GM20431 (cell line): ENCODE measurements at regions not wholly inside any gene's neighbourhood (a gene's known extent, or its start where the extent isn't known, plus 50 kb on each side); places are given as distances from the start of the nearest gene placed in this dataset.
"Not testable (repeated sequence)": the region's sequence is repeated elsewhere in the genome, so short reads cannot be mapped to it uniquely, and the experiment has no call there.

ENCODE experiments used
- in situ Hi-C: fragments of 300-500 bp; cut with MseI, MboI; formaldehyde crosslinking; loops from one replicate; pipeline ENCODE4 v1.15.0; 2020; ENCODE audit warnings: low sequenced_read_pairs; ENCODE audit not compliant: unreplicated experiment

- in situ Hi-C loops, result no loop called here
Measured at GRCh38 chr2:207216457-207216856, 50.7 kb upstream of the KLF7 start.

DNA sequence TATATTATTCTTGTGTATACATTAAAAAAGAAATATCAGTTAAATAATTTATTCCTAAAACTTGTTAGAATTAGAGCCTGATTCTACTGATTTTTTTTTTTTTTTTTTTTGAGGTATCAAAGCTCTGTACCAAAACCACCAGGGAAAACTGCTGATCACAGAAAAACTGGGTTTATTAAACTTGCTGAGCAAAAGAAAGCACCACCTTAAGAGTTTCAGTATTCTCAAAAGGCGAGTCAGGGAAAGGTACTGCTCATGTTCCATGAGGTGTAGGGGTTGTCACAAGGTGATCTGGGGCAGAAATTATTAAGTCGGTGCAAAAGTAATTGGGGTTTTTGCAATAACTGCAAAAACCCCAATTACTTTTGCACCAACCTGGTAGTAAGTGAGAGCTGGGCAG, 51.7 kb upstream of the KLF7 start:
- in situ Hi-C loops, result no loop called here

- in situ Hi-C loops, result no loop called here
Measured at GRCh38 chr2:207219081-207219630, 53.4 kb upstream of the KLF7 start.

- in situ Hi-C loops, result no loop called here
Measured at GRCh38 chr2:207219676-207220501, 54.1 kb upstream of the KLF7 start.

- in situ Hi-C loops, result no loop called here
Measured at GRCh38 chr2:207221731-207222130, 56.0 kb upstream of the KLF7 start.

DNA sequence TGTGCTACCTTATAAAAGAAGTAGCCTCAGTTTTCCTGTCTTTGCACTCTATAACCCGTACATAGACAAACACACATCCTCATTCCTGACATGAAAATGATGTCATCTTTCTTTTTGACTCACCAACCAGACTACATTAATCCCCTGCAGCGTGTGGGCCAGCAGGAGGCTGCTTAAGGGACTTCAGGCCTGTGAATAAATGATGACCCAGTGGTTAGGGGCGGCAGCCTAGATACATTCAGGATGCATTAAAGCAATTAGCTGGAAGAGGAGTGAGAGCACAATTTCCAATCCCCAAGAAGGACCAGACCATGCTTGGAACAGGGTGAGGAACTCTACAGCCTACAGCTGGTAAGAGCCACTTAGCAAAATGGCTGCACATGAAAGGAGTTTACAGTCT, 57.3 kb upstream of the KLF7 start:
- in situ Hi-C loops, result no loop called here

DNA sequence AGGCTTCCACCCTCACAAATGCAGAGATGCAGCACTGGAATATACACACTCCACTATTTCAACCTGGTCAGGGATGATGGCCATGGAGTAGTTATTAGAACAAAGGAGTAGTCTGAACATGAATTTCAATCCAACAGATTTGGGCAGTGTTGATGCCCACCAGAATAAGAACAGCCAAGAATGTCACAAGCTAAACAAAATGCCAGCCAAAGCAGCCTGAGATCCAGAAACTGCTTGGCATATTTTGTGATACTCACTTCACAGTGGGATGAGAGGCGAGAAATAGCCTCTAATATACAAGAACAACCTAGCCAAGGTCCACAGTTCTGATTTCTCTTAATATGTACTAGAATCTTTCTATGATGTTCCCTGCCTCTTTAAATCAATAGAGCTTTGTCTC, 58.6 kb upstream of the KLF7 start:
- in situ Hi-C loops, result no loop called here

DNA sequence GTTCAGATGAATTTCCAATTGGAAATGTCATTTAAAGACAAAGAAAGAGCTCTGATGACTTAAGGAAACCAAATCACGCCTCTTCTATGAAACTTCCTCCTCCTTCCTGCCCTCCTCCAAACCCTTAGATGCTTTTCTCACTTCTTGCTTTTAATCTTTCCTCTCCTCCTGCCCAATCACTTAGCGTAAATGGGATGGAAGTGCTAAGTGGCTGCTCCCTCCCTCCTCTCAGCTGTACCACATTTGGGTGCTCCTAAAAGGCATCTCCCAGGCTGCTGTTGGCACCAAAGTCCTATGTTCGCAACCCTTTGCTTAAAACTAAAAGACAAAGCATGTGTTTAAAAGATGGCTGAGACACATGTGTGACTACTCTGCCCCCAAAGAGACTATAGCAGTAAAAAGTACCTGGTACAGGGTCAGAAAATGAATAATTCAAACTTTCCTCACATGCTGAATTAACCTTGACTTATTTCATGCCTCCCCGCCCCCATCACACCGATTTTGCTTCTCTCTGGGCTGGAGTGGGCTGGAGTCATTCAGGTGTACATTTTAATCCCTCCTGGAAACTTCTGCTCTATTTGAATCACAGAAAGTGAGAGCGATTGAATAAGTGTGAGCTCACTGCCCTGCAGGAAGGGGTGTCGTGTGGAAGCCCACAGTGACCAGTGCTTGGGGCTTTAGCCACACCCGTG, 59.2 kb upstream of the KLF7 start:
- in situ Hi-C loops, result no loop called here

- in situ Hi-C loops, result no loop called here
Measured at GRCh38 chr2:207225773-207226172, 60.0 kb upstream of the KLF7 start.

- in situ Hi-C loops, result no loop called here
Measured at GRCh38 chr2:207226243-207226642, 60.5 kb upstream of the KLF7 start.

DNA sequence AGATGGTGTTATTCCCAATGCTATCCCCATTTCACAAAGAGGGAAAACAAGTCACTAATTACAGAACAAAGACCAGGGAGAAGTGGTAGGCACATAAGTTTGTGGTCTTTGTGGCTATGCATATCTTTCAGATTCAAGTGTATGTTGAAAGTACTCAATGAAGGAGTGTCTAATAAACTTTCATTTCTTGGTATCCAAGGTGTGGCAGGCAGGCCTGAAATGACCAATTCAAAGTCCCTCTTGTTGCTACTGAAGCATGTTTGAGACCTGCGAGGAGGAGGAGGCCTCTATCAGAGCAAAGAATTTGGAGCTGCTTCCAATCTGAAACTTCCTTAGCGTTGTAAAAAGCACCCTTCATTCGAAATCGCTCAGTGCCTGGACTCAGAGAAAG, 60.9 kb upstream of the KLF7 start:
- in situ Hi-C loops, result no loop called here

GRCh38 chr2:207227062-207227748, 61.5 kb upstream of the KLF7 start:
- in situ Hi-C loops, result no loop called here

GRCh38 chr2:207227749-207228145, 62.0 kb upstream of the KLF7 start:
- in situ Hi-C loops, result no loop called here

DNA sequence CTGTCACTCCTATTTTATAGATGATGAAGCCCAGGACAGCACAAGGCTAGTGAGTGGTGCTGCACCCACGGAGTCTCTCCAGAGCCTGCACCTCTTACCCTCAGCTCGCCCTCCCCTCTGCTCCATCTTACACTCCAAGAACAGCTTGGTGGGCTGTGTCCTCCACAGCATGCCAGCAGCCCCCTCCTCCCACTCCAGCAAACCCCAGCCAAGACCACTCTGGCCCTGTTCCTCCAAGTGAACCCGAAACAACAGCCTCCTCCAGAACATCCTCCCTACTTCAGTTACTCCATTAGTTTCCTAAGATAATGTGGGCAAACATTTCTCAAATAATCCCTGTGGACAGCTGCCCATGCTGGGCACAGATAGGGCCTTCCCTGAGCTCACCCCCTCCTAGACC, 62.7 kb upstream of the KLF7 start:
- in situ Hi-C loops, result no loop called here

DNA sequence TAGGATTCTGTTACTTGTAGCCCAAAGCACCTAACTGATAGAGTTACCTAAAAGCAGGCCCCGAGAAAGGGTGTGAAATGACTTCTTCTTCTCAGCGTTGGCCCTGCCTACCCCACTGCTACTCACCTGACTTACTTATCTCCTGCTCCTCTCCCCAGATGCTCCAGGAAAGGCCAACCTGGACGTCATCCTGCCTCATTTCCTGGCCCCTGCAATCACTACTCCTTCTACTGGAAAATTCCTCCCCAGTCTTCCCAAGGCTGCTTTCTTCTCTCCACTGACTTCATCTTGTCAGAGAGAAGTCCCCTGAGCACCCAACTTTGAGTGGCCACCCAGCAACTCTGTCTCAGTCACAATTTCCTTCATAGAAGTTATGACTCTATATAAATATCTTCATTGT, 63.4 kb upstream of the KLF7 start:
- in situ Hi-C loops, result no loop called here

DNA sequence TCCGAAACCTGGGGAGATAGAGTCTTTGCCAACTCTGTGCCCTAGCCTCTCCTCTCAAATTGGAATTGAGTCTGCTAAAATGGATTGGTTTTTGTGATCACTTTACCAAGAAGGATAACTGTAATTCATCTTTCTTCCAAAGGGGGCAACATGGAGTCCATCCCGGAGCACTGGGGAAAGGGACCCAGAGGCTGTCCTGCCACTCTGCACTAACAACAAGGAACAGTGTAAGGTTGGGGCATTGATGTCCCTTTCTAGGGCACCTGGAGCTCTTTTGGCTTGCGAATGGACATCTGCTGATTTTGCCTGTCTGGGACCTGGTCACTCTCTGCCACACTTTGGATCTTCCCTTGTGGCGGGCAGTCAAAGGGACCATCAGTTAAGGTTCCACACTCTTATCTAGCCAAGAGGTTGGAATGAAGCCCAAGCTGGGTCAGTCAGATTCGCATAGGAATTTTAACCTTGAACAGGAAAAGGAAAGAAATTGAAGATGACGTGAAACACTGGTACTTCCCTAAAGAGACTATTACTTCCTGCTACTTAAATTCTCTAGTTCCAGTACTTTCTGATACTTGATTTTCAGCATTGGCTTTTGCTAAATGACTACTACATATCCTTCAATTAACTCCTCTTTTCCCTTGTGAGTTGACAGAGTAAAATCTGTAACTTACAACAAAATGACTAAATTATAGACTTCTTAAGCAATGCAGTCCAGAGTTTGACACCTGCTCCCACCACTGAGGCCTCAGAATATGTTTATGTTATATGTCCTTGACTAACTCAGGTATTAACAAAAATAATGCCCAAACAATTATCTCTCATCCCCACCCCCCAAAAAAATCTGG, 64.7 kb upstream of the KLF7 start:
- in situ Hi-C loops, result no loop called here

GRCh38 chr2:207231106-207231865, 65.5 kb upstream of the KLF7 start:
- in situ Hi-C loops, result no loop called here

DNA sequence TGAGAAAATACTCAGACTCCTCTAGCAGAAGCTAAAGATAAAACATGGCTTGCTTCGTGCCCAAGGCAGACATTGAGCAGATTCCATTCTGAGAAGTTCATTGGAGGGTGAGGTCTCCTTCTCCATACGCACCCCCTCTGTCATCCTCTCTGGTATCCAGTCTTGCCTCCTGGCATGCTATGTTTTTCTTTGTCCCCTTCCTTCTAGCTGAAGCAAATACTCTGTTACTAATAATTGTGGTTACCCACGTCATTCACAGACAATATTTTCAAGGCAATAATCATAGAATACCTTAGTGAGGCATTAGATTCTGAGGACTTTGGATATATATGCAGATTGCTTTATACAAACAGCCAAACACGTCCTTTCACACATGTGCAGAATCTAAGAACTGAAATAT, 66.2 kb upstream of the KLF7 start:
- in situ Hi-C loops, result no loop called here

DNA sequence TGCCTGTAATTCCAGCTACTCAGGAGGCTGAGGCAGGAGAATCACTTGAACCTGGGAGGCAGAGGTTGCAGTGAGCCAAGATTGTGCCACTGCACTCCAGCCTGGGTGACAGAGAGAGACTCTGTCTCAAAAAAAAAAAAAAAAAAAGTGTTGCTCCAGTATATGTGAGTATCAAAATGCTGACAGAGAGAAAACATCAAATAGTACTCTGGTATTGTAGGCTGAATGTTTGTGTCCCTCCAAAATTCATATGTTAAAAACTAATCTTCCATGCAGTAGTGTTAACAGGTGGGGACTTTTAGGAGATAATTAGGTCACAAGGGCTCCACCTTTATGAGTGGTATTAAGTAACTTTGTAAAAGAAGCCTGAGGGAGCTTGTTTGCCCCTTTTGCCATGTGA, 67.4 kb upstream of the KLF7 start:
- in situ Hi-C loops, result not testable (repeated sequence)
